Naive thymus-derived CD4-positive, alpha-beta T cell (primary cell): ENCODE measurements at regions not wholly inside any gene's neighbourhood (a gene's known extent, or its start where the extent isn't known, plus 50 kb on each side); places are given as distances from the start of the nearest gene placed in this dataset.
"Not testable (repeated sequence)": the region's sequence is repeated elsewhere in the genome, so short reads cannot be mapped to it uniquely, and the experiment has no call there.

Source experiments
- ATAC-seq: fragments of 150-1000 bp; cut with Tn5 transposase; 2 replicates; pipeline ENCODE4 v1.10.0; 2021; ENCODE audit warnings: mild to moderate bottlenecking, moderate library complexity
- CTCF ChIA-PET: fragments of 350-600 bp; sonication (Branson Sonifier 250); formaldehyde crosslinking; loops from one replicate; lab custom pipeline; 2021; ENCODE audit warnings: antibody characterized with exemption; lab: Charles Lee
- POLR2A ChIA-PET: fragments of 350-600 bp; sonication (Branson Sonifier 250); formaldehyde crosslinking; loops from one replicate; lab custom pipeline; 2021; ENCODE audit warnings: antibody characterized with exemption, inconsistent platforms; lab: Charles Lee
- DNase-seq, 9 donors: peaks; one replicate each; pipeline versions ENCODE4 v3.0.0 to v3.0.0-alpha.2; 2020 to 2022; ENCODE audit warnings: mixed read lengths in 1 of 9
- H3K27ac ChIP-seq: one replicate; pipeline ENCODE4 v1.7.0; 2013; ENCODE audit warnings: mild to moderate bottlenecking, low read depth, low read length, moderate library complexity
- H3K27me3 ChIP-seq, 2 donors: one replicate each; pipeline ENCODE4 v1.7.0; 2013; ENCODE audit warnings: low read length in 2 of 2, mild to moderate bottlenecking in 2 of 2, moderate library complexity in 2 of 2; ENCODE audit not compliant: control insufficient read depth in 2 of 2, insufficient read depth in 2 of 2
- H3K36me3 ChIP-seq, 3 experiments: 1 replicate in 2 of 3; 2 replicates in 1 of 3; pipeline ENCODE4 v1.7.0; 2013; ENCODE audit warnings: low read length in 3 of 3, mild to moderate bottlenecking in 3 of 3, moderate library complexity in 1 of 3; ENCODE audit not compliant: insufficient read depth in 3 of 3, control insufficient read depth in 2 of 3
- H3K4me1 ChIP-seq, 2 donors: one replicate each; pipeline ENCODE4 v1.7.0; 2013; ENCODE audit warnings: low read length in 2 of 2, mild to moderate bottlenecking in 2 of 2, moderate library complexity in 1 of 2; ENCODE audit not compliant: control insufficient read depth in 2 of 2, insufficient read depth in 2 of 2
- H3K4me3 ChIP-seq: 2 replicates; pipeline ENCODE4 v1.7.0; 2013; ENCODE audit warnings: mild to moderate bottlenecking, low read length
- H3K9me3 ChIP-seq, 3 experiments: 1 replicate in 2 of 3; 2 replicates in 1 of 3; pipeline ENCODE4 v1.7.0; 2013; ENCODE audit warnings: low read length in 3 of 3; ENCODE audit not compliant: control insufficient read depth in 2 of 3
- H3K27ac Mint-ChIP-seq, 9 donors: one replicate each; pipeline ENCODE4 v1.8.0; 2020 to 2022; ENCODE audit warnings: mixed read lengths in 9 of 9, mild to moderate bottlenecking in 8 of 9, moderate library complexity in 5 of 9, inconsistent platforms in 2 of 9
- H3K27me3 Mint-ChIP-seq, 5 donors: one replicate each; pipeline ENCODE4 v1.8.0; 2021 to 2022; ENCODE audit warnings: mixed read lengths in 5 of 5, mild to moderate bottlenecking in 1 of 5
- H3K36me3 Mint-ChIP-seq, 5 donors: one replicate each; pipeline ENCODE4 v1.8.0; 2020 to 2022; ENCODE audit warnings: mixed read lengths in 5 of 5, mild to moderate bottlenecking in 3 of 5, inconsistent platforms in 1 of 5
- H3K4me1 Mint-ChIP-seq, 7 donors: one replicate each; pipeline ENCODE4 v1.8.0; 2020 to 2022; ENCODE audit warnings: mixed read lengths in 7 of 7, mild to moderate bottlenecking in 3 of 7, inconsistent platforms in 1 of 7
- H3K4me3 Mint-ChIP-seq, 10 donors: one replicate each; pipeline ENCODE4 v1.8.0; 2020 to 2022; ENCODE audit warnings: mild to moderate bottlenecking in 10 of 10, mixed read lengths in 10 of 10, moderate library complexity in 6 of 10, inconsistent platforms in 2 of 10
- H3K9me3 Mint-ChIP-seq, 11 donors: one replicate each; pipeline ENCODE4 v1.8.0; 2020 to 2022; ENCODE audit warnings: mixed read lengths in 11 of 11, mild to moderate bottlenecking in 4 of 11, inconsistent platforms in 1 of 11, moderate library complexity in 1 of 11
- intact Hi-C, 2 donors: fragments of 100-400 bp; cut with micrococcal nuclease; formaldehyde crosslinking; loops; one replicate each; pipeline ENCODE4 v1.15.1; 2023

DNA sequence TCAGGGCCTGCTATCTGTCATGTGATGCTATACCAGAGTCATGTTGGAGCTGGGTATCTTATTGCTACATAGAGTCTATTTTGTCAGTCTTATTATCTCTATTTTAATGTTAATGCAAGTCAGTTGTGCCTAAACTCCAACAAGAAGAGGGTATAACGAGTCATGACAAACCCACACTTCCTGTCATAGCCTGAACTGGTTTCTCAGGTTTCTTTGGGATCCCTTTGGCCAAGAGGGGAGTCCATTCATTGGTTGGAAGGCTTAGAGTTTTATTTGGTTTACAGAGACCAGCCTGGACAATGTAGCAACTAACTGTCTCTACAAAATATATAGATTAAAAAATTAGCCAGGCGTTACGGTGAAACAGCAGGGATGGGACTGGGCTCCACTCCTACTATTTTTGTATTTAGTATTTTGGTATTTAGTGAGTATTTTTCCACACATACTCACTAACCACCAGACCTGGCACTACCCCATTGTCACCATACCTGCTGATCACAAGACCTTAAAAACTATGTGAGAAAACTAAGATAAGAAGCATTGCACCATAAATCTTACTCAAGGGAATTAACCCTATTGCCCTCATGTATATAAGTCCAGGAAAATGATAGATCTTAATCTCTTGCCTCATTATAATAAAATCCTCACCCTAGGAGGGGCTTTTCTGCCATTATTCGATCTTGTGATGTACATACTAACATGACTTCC lies 387.5 kb downstream of the IPO8 start:
- Histone ChIP-seq H3K9me3 (no peaks in the 10 kb centered on the region), H3K27ac (no peak overlapping the region), H3K27me3 (no peaks in the 10 kb centered on the region), H3K4me1 (no peaks in the 10 kb centered on the region), H3K36me3 (no peaks in the 10 kb centered on the region), H3K4me3 (no peak overlapping the region)
- H3K9me3 Mint-ChIP-seq: peaks cover 4 to 33% (median 15%) of the 10 kb centered on the region in 11 donors
- no peak for DNase-seq
- intact Hi-C loops: no loop called here
- no peak overlapping the region for H3K4me3 Mint-ChIP-seq
- peaks cover 0 to 6% (median 0%) of the 10 kb centered on the region in 5 donors for H3K27me3 Mint-ChIP-seq
- no peak for ATAC-seq
- no peak overlapping the region for H3K27ac Mint-ChIP-seq
- ChIA-PET POLR2A (no interaction called here), CTCF (no interaction called here)
- H3K36me3 Mint-ChIP-seq: peaks cover 0 to 3% (median 0%) of the 10 kb centered on the region in 5 donors
- H3K4me1 Mint-ChIP-seq: no peaks in the 10 kb centered on the region

GRCh38 chr12:30304528-30304927 lies 391.1 kb downstream of the IPO8 start:
- Histone ChIP-seq H3K27me3 (no peaks in the 10 kb centered on the region), H3K27ac (no peak overlapping the region), H3K36me3 (no peaks in the 10 kb centered on the region), H3K4me3 (no peak overlapping the region), H3K4me1 (no peaks in the 10 kb centered on the region), H3K9me3 (no peaks in the 10 kb centered on the region)
- H3K27me3 Mint-ChIP-seq: peaks cover 0 to 10% (median 0%) of the 10 kb centered on the region in 5 donors
- no peak overlapping the region for H3K27ac Mint-ChIP-seq
- intact Hi-C loops: no loop called here
- H3K36me3 Mint-ChIP-seq: peaks cover 0 to 3% (median 0%) of the 10 kb centered on the region in 5 donors
- ChIA-PET POLR2A (no interaction called here), CTCF (no interaction called here)
- DNase-seq (no peak), ATAC-seq (no peak)
- H3K4me1 Mint-ChIP-seq: no peaks in the 10 kb centered on the region
- peaks cover 0 to 14% (median 4%) of the 10 kb centered on the region in 11 donors for H3K9me3 Mint-ChIP-seq
- H3K4me3 Mint-ChIP-seq: no peak overlapping the region

DNA sequence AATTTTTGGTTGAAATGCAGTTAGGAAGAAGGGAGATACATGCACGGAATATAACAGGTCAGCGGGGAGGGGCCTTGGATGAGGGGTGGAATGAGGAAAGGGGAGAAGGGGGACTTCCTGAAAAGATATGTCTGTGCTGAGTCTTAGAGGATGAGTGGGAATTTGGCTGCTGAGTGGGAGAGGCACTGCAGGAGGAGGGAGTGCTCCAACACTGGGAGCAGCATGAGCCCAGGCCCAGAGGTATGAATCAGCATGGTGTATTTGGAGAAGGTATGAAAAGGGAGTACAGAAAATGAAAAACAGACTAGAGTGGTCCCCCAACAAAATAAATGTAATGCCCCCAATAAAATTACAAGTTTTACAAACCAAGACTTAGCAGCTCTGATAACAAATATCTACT lies 394.4 kb downstream of the IPO8 start:
- ATAC-seq (no peak), DNase-seq (no peak)
- intact Hi-C loops: no loop called here
- H3K4me1 ChIP-seq: no peaks in the 10 kb centered on the region
- H3K27ac Mint-ChIP-seq: no peak overlapping the region
- no peaks in the 10 kb centered on the region for H3K4me1 Mint-ChIP-seq
- no peak overlapping the region for H3K4me3 ChIP-seq
- CTCF ChIA-PET: interaction anchor here (0.6 kb wide), 1 partner anchor 61 kb away, joined by 3 read pairs; no protein-coding TSS in a partner anchor
- H3K27me3 ChIP-seq: no peaks in the 10 kb centered on the region
- H3K9me3 ChIP-seq: no peaks in the 10 kb centered on the region
- no peak overlapping the region for H3K4me3 Mint-ChIP-seq
- H3K9me3 Mint-ChIP-seq: peaks cover 0 to 14% (median 5%) of the 10 kb centered on the region in 11 donors
- no peaks in the 10 kb centered on the region for H3K36me3 ChIP-seq
- peaks cover 0 to 3% (median 0%) of the 10 kb centered on the region in 5 donors for H3K36me3 Mint-ChIP-seq
- POLR2A ChIA-PET: no interaction called here
- peaks cover 0 to 10% (median 0%) of the 10 kb centered on the region in 5 donors for H3K27me3 Mint-ChIP-seq
- no peak overlapping the region for H3K27ac ChIP-seq

- H3K27me3 Mint-ChIP-seq: no peaks in the 10 kb centered on the region
- CTCF ChIA-PET: no interaction called here
Measured at GRCh38 chr12:30296486-30296885, 399.2 kb downstream of the IPO8 start.

DNA sequence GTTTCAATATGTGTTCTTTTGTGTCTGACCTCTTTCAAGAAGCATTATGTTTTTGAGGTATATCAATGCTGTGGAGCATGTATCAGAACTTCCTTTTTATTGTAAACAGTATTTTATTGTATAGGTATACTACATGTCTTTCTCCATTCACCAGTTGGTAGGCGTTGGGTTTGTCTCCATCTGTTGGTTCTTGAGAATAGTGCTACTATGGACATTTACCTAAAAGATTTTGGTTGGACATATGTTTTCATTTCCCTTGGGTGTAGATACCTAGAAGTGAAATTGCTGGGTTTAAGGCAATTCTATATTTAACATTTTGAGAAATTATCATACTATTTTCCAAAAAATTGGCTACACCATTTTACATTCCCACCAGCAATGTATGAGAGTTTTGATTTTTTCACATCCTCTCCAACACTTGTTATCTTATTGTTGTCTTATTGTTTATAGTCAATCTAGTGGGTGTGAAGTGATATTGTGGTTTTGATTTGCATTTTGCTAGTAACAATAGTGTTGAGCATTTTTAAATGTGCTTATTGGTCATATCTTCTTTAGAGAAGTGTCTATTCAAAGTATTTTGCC lies 409.2 kb downstream of the IPO8 start:
- no peaks in the 10 kb centered on the region for H3K4me1 Mint-ChIP-seq
- ChIA-PET CTCF (no interaction called here), POLR2A (no interaction called here)
- Histone ChIP-seq H3K9me3 (no peaks in the 10 kb centered on the region), H3K27ac (no peak overlapping the region), H3K27me3 (no peaks in the 10 kb centered on the region), H3K36me3 (no peaks in the 10 kb centered on the region), H3K4me3 (no peak overlapping the region), H3K4me1 (no peaks in the 10 kb centered on the region)
- H3K27me3 Mint-ChIP-seq: peaks cover 0 to 15% (median 5%) of the 10 kb centered on the region in 5 donors
- no peak overlapping the region for H3K4me3 Mint-ChIP-seq
- intact Hi-C loops: no loop called here
- H3K9me3 Mint-ChIP-seq: peaks cover 0 to 22% (median 3%) of the 10 kb centered on the region in 11 donors
- H3K36me3 Mint-ChIP-seq: no peaks in the 10 kb centered on the region
- H3K27ac Mint-ChIP-seq: no peak overlapping the region
- ATAC-seq (no peak), DNase-seq (no peak)

More at GRCh38 chr12:30296486-30296885, 399.2 kb downstream of the IPO8 start:
- Histone ChIP-seq H3K27me3 (no peaks in the 10 kb centered on the region), H3K27ac (no peak overlapping the region), H3K4me1 (no peaks in the 10 kb centered on the region), H3K9me3 (no peaks in the 10 kb centered on the region), H3K36me3 (no peaks in the 10 kb centered on the region), H3K4me3 (no peak overlapping the region)
- ATAC-seq: no peak
- POLR2A ChIA-PET: no interaction called here
- DNase-seq: no peak
- intact Hi-C loops: no loop called here
- Mint-ChIP-seq H3K27ac (no peak overlapping the region), H3K9me3 (peaks cover 0 to 18% (median 7%) of the 10 kb centered on the region in 11 donors), H3K4me1 (peaks cover 0 to 2% (median 0%) of the 10 kb centered on the region in 7 donors), H3K4me3 (no peak overlapping the region), H3K36me3 (peaks cover 0 to 3% (median 0%) of the 10 kb centered on the region in 5 donors)

DNA sequence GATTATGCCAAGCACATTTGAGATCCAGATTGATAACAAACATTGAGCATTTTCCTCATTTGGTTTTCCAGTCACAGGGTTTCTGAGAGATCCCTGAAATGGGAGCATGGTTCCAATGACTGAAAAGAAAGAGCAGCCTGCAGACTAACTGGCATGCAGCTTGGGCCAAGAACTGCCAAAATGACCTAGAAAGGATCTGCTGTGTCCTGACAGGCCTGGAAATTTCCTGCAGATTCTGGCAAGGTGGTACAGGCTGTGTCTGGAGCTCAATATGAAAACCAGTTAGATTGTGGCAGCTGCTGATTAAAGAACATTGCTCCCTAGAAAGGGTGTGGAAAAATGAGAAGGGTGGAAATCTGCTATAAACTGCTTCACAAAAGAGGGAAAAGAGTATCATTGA lies 417.3 kb downstream of the IPO8 start:
- DNase-seq (no peak), ATAC-seq (no peak)
- Histone ChIP-seq H3K4me3 (no peak overlapping the region), H3K27ac (no peak overlapping the region), H3K4me1 (no peaks in the 10 kb centered on the region), H3K27me3 (no peaks in the 10 kb centered on the region), H3K9me3 (no peaks in the 10 kb centered on the region), H3K36me3 (no peaks in the 10 kb centered on the region)
- no peak overlapping the region for H3K4me3 Mint-ChIP-seq
- H3K9me3 Mint-ChIP-seq: peaks cover 0 to 8% (median 5%) of the 10 kb centered on the region in 11 donors
- no peak overlapping the region for H3K27ac Mint-ChIP-seq
- H3K36me3 Mint-ChIP-seq: peaks cover 0 to 2% (median 0%) of the 10 kb centered on the region in 5 donors
- intact Hi-C loops: no loop called here
- CTCF ChIA-PET: no interaction called here
- H3K4me1 Mint-ChIP-seq: no peaks in the 10 kb centered on the region
- POLR2A ChIA-PET: no interaction called here
- no peaks in the 10 kb centered on the region for H3K27me3 Mint-ChIP-seq

GRCh38 chr12:30272515-30272914 lies 423.2 kb downstream of the IPO8 start:
- POLR2A ChIA-PET, intact Hi-C loops, H3K36me3 ChIP-seq, CTCF ChIA-PET, H3K27me3 ChIP-seq, H3K4me3 Mint-ChIP-seq, ATAC-seq, H3K4me1 ChIP-seq, H3K4me1 Mint-ChIP-seq, H3K27ac Mint-ChIP-seq, H3K4me3 ChIP-seq, H3K36me3 Mint-ChIP-seq, DNase-seq, H3K27ac ChIP-seq, H3K27me3 Mint-ChIP-seq: not testable (repeated sequence)
- peaks cover 0 to 11% (median 0%) of the 10 kb centered on the region in 3 experiments for H3K9me3 ChIP-seq
- peaks cover 0 to 19% (median 8%) of the 10 kb centered on the region in 11 donors for H3K9me3 Mint-ChIP-seq
